ENCODE measurements at regions not wholly inside any gene's neighbourhood (a gene's known extent, or its start where the extent isn't known, plus 50 kb on each side); places are given as distances from the start of the nearest gene placed in this dataset.

DNA sequence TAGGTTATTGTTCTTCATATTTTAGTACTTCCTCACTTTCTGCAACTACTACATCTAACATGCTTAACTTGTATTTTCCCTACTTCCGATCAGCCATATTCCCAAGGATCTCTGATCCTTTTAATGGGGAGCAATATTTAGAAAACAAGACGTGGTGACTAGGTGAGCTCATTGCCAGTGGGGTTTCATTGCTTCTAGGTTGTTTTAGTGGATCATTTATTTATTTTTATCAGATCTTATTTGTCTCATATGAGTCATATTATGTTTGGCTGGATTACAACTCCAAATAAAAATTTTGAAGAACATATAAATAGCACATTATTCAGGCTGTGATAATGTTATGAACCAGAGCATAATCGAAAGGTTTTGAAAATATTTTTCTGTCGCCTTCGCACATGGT is 480.9 kb upstream of the TMEFF2 start:
- TF ChIP-seq, protein P1, sequence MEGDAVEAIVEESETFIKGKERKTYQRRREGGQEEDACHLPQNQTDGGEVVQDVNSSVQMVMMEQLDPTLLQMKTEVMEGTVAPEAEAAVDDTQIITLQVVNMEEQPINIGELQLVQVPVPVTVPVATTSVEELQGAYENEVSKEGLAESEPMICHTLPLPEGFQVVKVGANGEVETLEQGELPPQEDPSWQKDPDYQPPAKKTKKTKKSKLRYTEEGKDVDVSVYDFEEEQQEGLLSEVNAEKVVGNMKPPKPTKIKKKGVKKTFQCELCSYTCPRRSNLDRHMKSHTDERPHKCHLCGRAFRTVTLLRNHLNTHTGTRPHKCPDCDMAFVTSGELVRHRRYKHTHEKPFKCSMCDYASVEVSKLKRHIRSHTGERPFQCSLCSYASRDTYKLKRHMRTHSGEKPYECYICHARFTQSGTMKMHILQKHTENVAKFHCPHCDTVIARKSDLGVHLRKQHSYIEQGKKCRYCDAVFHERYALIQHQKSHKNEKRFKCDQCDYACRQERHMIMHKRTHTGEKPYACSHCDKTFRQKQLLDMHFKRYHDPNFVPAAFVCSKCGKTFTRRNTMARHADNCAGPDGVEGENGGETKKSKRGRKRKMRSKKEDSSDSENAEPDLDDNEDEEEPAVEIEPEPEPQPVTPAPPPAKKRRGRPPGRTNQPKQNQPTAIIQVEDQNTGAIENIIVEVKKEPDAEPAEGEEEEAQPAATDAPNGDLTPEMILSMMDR (IDR thresholded peaks at IDR 0.05; ENCODE audit: low read length): no peak
- TF ChIP-seq EZH2phosphoT487 (IDR thresholded peaks at IDR 0.05; ENCODE audit: low read length): no peak
